Activated CD8-positive, alpha-beta T cell treated with anti-CD3 and anti-CD28 coated beads, Interleukin-2, amount 10 ng/mL, durations not matched to agents 7 days and 5 days (primary cell): ENCODE measurements at regions not wholly inside any gene's neighbourhood (a gene's known extent, or its start where the extent isn't known, plus 50 kb on each side); places are given as distances from the start of the nearest gene placed in this dataset.

Experiments
- ATAC-seq: fragments of 150-1000 bp; cut with Tn5 transposase; one replicate; pipeline ENCODE4 v1.10.0; 2021; ENCODE audit warnings: moderate library complexity
- CTCF ChIA-PET: fragments of 350-600 bp; sonication (Branson Sonifier 250); formaldehyde crosslinking; loops from one replicate; lab custom pipeline; 2021; ENCODE audit warnings: antibody characterized with exemption; lab: Charles Lee
- POLR2A ChIA-PET: fragments of 350-600 bp; sonication (Branson Sonifier 250); formaldehyde crosslinking; loops from one replicate; lab custom pipeline; 2021; ENCODE audit warnings: antibody characterized with exemption; lab: Charles Lee
- DNase-seq: peaks from one replicate; pipeline ENCODE4 v3.0.0-alpha.2; 2020
- H3K27ac Mint-ChIP-seq: one replicate; pipeline ENCODE4 v1.8.0; 2021; ENCODE audit warnings: mild to moderate bottlenecking, mixed read lengths
- H3K27me3 Mint-ChIP-seq: one replicate; pipeline ENCODE4 v1.8.0; 2021; ENCODE audit warnings: low read depth, mixed read lengths
- H3K36me3 Mint-ChIP-seq: one replicate; pipeline ENCODE4 v1.8.0; 2021; ENCODE audit warnings: low read depth, mixed read lengths
- H3K4me1 Mint-ChIP-seq: one replicate; pipeline ENCODE4 v1.8.0; 2021; ENCODE audit warnings: low read depth, mixed read lengths
- H3K4me3 Mint-ChIP-seq: one replicate; pipeline ENCODE4 v1.8.0; 2021; ENCODE audit warnings: mild to moderate bottlenecking, mixed read lengths
- H3K9me3 Mint-ChIP-seq: one replicate; pipeline ENCODE4 v1.8.0; 2022; ENCODE audit warnings: mixed read lengths; ENCODE audit not compliant: insufficient read depth

GRCh38 chr16:63315229-63315628 lies 1279.0 kb upstream of the CDH8 start:
- DNase-seq (no peak), ATAC-seq (no peak)
- ChIA-PET POLR2A (no interaction called here), CTCF (no interaction called here)
- Mint-ChIP-seq H3K27me3 (no peaks in the 10 kb centered on the region), H3K9me3 (peaks cover 22% of the 10 kb centered on the region), H3K36me3 (no peaks in the 10 kb centered on the region), H3K4me3 (no peak overlapping the region), H3K27ac (no peak overlapping the region), H3K4me1 (no peaks in the 10 kb centered on the region)

GRCh38 chr16:63312346-63312745 lies 1276.1 kb upstream of the CDH8 start:
- no peak overlapping the region for H3K27ac Mint-ChIP-seq
- no peaks in the 10 kb centered on the region for H3K27me3 Mint-ChIP-seq
- peaks cover 16% of the 10 kb centered on the region for H3K9me3 Mint-ChIP-seq
- H3K36me3 Mint-ChIP-seq, result no peaks in the 10 kb centered on the region
- ChIA-PET POLR2A (no interaction called here), CTCF (no interaction called here)
- ATAC-seq (no peak), DNase-seq (no peak)
- no peak overlapping the region for H3K4me3 Mint-ChIP-seq
- H3K4me1 Mint-ChIP-seq, result no peaks in the 10 kb centered on the region

DNA sequence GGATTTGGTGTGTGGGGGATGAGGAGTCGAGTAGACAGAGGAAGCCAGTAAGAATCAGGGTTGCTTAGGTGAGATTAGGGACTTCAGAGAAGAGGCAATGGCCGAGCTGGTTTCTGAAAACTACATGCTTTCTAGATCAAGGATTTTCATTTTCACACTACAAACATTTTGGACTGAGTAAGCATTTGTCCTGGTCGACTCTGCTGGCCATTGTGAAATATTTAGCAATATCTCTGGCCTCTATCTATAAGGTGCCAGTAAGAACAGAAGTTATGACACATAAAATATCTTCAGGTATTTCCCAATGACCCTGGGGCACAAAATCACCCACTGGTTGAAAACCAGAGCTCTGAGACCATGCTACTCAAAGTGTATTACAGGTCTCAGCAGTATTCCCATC lies 1275.1 kb upstream of the CDH8 start:
- H3K9me3 Mint-ChIP-seq, result peaks cover 16% of the 10 kb centered on the region
- no peak overlapping the region for H3K27ac Mint-ChIP-seq
- ATAC-seq, result no peak
- ChIA-PET CTCF (no interaction called here), POLR2A (no interaction called here)
- H3K36me3 Mint-ChIP-seq, result no peaks in the 10 kb centered on the region
- no peak overlapping the region for H3K4me3 Mint-ChIP-seq
- no peak for DNase-seq
- no peaks in the 10 kb centered on the region for H3K27me3 Mint-ChIP-seq
- H3K4me1 Mint-ChIP-seq, result no peaks in the 10 kb centered on the region

GRCh38 chr16:63302811-63303210 lies 1266.6 kb upstream of the CDH8 start:
- CTCF ChIA-PET, result no interaction called here

DNA sequence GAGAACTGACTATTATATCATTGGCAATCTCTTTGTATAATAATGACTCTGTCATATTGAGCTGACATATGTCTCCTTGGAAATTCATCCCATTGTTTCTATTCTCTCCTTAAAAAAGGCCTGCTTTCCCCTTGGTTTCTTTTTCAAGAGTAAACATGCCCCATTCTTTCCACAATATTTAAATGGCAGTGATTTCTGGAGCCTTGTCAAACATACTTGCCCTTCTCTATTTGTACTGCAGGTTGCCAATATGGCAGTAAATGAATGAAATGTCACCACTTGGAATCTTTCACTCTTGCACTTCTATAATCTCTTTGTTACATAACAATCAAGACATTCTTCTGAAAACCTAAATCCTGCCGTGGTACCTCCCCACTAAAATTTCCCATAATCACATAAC lies 1265.1 kb upstream of the CDH8 start:
- Mint-ChIP-seq H3K4me1 (no peaks in the 10 kb centered on the region), H3K27ac (no peak overlapping the region), H3K27me3 (no peaks in the 10 kb centered on the region), H3K9me3 (peaks cover 12% of the 10 kb centered on the region), H3K36me3 (no peaks in the 10 kb centered on the region), H3K4me3 (no peak overlapping the region)
- CTCF ChIA-PET, result no interaction called here
- POLR2A ChIA-PET, result no interaction called here
- no peak for DNase-seq
- ATAC-seq, result no peak

More at GRCh38 chr16:63302811-63303210, 1266.6 kb upstream of the CDH8 start:
- DNase-seq, result no peak
- H3K9me3 Mint-ChIP-seq, result peaks cover 10% of the 10 kb centered on the region
- no peaks in the 10 kb centered on the region for H3K27me3 Mint-ChIP-seq
- H3K27ac Mint-ChIP-seq, result no peak overlapping the region
- POLR2A ChIA-PET, result no interaction called here
- H3K4me3 Mint-ChIP-seq, result no peak overlapping the region
- no peak for ATAC-seq
- no peaks in the 10 kb centered on the region for H3K36me3 Mint-ChIP-seq
- H3K4me1 Mint-ChIP-seq, result no peaks in the 10 kb centered on the region

- DNase-seq, result no peak
- ATAC-seq, result no peak
- Mint-ChIP-seq H3K9me3 (peaks cover 16% of the 10 kb centered on the region), H3K27ac (no peak overlapping the region), H3K4me3 (no peak overlapping the region), H3K4me1 (no peaks in the 10 kb centered on the region), H3K36me3 (no peaks in the 10 kb centered on the region), H3K27me3 (no peaks in the 10 kb centered on the region)
- POLR2A ChIA-PET, result no interaction called here
- CTCF ChIA-PET, result no interaction called here
These were observed 1262.8 kb upstream of the CDH8 start for GRCh38 chr16:63298993-63299392.

DNA sequence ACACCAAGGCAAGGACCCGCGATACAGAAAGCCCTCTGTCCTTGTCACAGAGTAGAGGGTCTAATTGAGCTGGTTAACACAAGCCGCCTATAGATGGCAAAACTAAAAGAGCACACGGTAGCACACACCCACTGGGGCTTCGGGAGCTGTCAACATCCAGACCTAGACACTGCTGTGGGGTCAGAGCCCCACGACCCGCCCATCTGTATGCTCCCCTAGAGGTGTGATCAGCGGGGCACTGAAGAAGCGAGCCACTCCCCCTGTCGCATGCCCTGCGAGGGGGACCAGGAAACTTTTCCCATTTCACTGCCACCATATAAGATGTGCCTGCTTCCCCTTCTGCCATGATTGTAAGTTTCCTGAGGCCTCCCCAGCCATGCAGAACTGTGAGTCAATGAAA lies 1255.8 kb upstream of the CDH8 start:
- DNase-seq, result no peak
- Mint-ChIP-seq H3K27ac (no peak overlapping the region), H3K9me3 (peaks cover 13% of the 10 kb centered on the region), H3K4me1 (no peaks in the 10 kb centered on the region), H3K27me3 (no peaks in the 10 kb centered on the region), H3K36me3 (no peaks in the 10 kb centered on the region), H3K4me3 (no peak overlapping the region)
- ChIA-PET POLR2A (no interaction called here), CTCF (no interaction called here)
- no peak for ATAC-seq

DNA sequence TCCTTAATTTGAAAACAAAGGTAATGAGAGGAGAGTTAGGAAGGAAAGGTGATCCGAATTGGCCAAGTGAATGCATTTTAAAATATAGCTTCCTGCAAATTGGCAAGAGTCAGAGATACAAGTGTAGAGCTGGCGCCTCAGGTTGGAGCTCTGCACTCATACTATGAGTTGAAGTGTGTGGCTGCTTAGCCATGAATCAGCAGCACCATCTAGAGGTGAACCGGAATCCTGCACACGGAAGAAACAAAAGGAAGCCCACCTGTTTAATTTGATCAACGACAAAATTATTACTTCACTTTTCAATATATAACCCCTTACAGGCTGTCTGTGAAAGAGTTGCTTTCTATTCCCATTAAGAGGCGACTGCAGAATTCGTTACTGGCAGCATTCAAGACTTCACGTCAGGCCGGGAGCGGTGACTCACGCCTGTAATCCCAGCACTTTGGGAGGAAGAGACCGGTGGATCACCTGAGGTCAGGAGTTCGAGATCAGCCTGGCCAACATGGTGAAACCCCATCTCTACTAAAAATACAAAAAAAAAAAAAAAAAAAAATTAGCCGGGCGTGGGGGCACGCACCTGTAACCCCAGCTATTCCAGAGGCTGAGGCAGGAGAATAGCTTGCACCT lies 1253.7 kb upstream of the CDH8 start:
- no peaks in the 10 kb centered on the region for H3K36me3 Mint-ChIP-seq
- H3K27ac Mint-ChIP-seq, result no peak overlapping the region
- ChIA-PET CTCF (no interaction called here), POLR2A (no interaction called here)
- no peaks in the 10 kb centered on the region for H3K27me3 Mint-ChIP-seq
- no peak for DNase-seq
- no peak for ATAC-seq
- H3K4me3 Mint-ChIP-seq, result no peak overlapping the region
- no peaks in the 10 kb centered on the region for H3K4me1 Mint-ChIP-seq
- peaks cover 8% of the 10 kb centered on the region for H3K9me3 Mint-ChIP-seq

- H3K4me3 Mint-ChIP-seq, result no peak overlapping the region
- no peaks in the 10 kb centered on the region for H3K4me1 Mint-ChIP-seq
- ChIA-PET POLR2A (no interaction called here), CTCF (no interaction called here)
- no peaks in the 10 kb centered on the region for H3K36me3 Mint-ChIP-seq
- ATAC-seq, result no peak
- no peaks in the 10 kb centered on the region for H3K27me3 Mint-ChIP-seq
- H3K9me3 Mint-ChIP-seq, result peaks cover 10% of the 10 kb centered on the region
- no peak overlapping the region for H3K27ac Mint-ChIP-seq
- DNase-seq, result no peak
These were observed 1251.2 kb upstream of the CDH8 start for GRCh38 chr16:63287401-63287800.

GRCh38 chr16:63283721-63284120 lies 1247.5 kb upstream of the CDH8 start:
- DNase-seq, result no peak
- Mint-ChIP-seq H3K4me1 (no peaks in the 10 kb centered on the region), H3K36me3 (no peaks in the 10 kb centered on the region), H3K4me3 (no peak overlapping the region), H3K27ac (no peak overlapping the region), H3K9me3 (peaks cover 15% of the 10 kb centered on the region), H3K27me3 (no peaks in the 10 kb centered on the region)
- ATAC-seq, result no peak
- ChIA-PET POLR2A (no interaction called here), CTCF (no interaction called here)

- no peaks in the 10 kb centered on the region for H3K36me3 Mint-ChIP-seq
- ChIA-PET POLR2A (no interaction called here), CTCF (no interaction called here)
- no peak overlapping the region for H3K27ac Mint-ChIP-seq
- no peak overlapping the region for H3K4me3 Mint-ChIP-seq
- no peaks in the 10 kb centered on the region for H3K27me3 Mint-ChIP-seq
- no peak for ATAC-seq
- no peak for DNase-seq
- H3K9me3 Mint-ChIP-seq, result peaks cover 20% of the 10 kb centered on the region
- H3K4me1 Mint-ChIP-seq, result no peaks in the 10 kb centered on the region
These were observed 1208.4 kb upstream of the CDH8 start for GRCh38 chr16:63244631-63245030.

DNA sequence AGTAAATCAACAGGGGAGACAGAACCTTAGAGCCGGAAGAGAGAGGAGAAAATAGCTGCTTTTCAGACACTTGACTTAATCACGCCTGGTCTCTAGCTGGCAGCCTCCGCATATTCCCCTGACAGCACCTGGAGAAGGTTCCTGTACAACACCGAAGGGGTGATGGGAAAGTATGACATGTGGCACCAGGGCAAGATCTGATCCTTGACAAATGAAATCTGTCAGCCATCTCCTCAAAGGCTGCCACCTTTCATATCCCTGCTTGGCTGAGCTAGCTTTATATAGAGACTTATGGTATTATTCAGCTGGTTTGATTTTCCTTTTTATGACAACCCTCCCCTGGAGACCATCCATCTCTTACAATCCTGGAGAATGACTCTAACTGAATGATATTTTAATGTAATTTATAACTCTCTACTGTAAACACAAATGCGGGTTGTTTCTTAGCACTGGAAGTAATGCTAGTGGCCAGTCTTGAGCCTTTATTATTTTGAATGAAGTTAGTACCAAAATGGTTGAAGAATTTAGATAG lies 1205.3 kb upstream of the CDH8 start:
- no peak for DNase-seq
- H3K9me3 Mint-ChIP-seq, result peaks cover 14% of the 10 kb centered on the region
- ATAC-seq, result no peak
- H3K4me1 Mint-ChIP-seq, result no peaks in the 10 kb centered on the region
- ChIA-PET POLR2A (no interaction called here), CTCF (interaction anchor here (0.6 kb wide), 1 partner anchor 815 kb away, joined by 3 read pairs; no protein-coding TSS in a partner anchor)
- no peaks in the 10 kb centered on the region for H3K36me3 Mint-ChIP-seq
- no peaks in the 10 kb centered on the region for H3K27me3 Mint-ChIP-seq
- H3K27ac Mint-ChIP-seq, result no peak overlapping the region
- no peak overlapping the region for H3K4me3 Mint-ChIP-seq

DNA sequence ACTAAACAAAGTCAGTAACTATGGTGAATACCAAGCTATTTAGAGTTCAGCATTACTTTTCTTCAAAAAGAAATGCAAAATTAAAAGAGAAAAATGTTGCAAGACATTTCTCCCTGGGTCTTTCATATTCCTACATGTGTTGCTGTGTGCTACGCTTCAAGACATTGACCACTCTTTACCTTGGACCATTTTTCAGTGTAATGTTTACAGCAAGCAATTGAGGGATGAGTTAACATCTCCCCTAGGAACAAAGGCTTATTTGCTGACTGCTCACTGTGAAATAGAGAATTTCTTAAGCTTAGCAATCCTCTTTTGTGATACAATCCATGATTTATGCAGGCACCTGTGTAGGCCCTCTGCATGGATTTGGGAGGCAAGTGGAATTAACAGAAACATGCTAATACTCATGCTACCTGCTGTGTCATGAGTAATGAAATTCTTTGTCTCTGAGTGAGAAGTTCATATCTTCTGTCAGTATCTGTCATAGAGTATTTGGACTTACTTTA lies 1202.9 kb upstream of the CDH8 start:
- DNase-seq, result no peak
- ChIA-PET POLR2A (no interaction called here), CTCF (no interaction called here)
- H3K9me3 Mint-ChIP-seq, result peaks cover 18% of the 10 kb centered on the region
- no peaks in the 10 kb centered on the region for H3K36me3 Mint-ChIP-seq
- ATAC-seq, result no peak
- H3K27me3 Mint-ChIP-seq, result no peaks in the 10 kb centered on the region
- H3K27ac Mint-ChIP-seq, result no peak overlapping the region
- H3K4me3 Mint-ChIP-seq, result no peak overlapping the region
- H3K4me1 Mint-ChIP-seq, result no peaks in the 10 kb centered on the region
